Gastrocnemius medialis (tissue), 4 donors: ENCODE measurements at regions not wholly inside any gene's neighbourhood (a gene's known extent, or its start where the extent isn't known, plus 50 kb on each side); places are given as distances from the start of the nearest gene placed in this dataset.

Experiments
- ATAC-seq, 2 donors: fragments of 150-250 bp; one replicate each; pipeline ENCODE4 v1.9.1; 2016
- DNase-seq, 2 donors: peaks; one replicate each; pipeline ENCODE4 v3.0.0-alpha.2; 2019
- H3K27ac ChIP-seq, 4 donors: fragments of 200-600 bp; sonication (generic); 1 replicate in 1 of 4; 2 replicates in 3 of 4; pipeline ENCODE4 v1.5.1; 2016 to 2018; ENCODE audit warnings: mild to moderate bottlenecking in 2 of 4, moderate library complexity in 1 of 4
- H3K27me3 ChIP-seq, 3 donors: fragments of 200-600 bp; sonication (generic) in 2 of 3; 1 replicate in 1 of 3; 2 replicates in 2 of 3; pipeline versions ENCODE4 v1.5.1 to v1.6.0; 2016 to 2019; ENCODE audit warnings: mild to moderate bottlenecking in 1 of 3, moderate library complexity in 1 of 3
- H3K36me3 ChIP-seq, 2 donors: fragments of 200-600 bp; sonication (generic) in 1 of 2; one replicate each; pipeline ENCODE4 v1.5.1; 2017 to 2018
- H3K4me1 ChIP-seq, 2 donors: fragments of 200-600 bp; sonication (generic) in 1 of 2; one replicate each; pipeline ENCODE4 v1.5.1; 2016 to 2017; ENCODE audit warnings: mild to moderate bottlenecking in 2 of 2
- H3K4me3 ChIP-seq, 4 donors: fragments of 200-600 bp; sonication (generic) in 3 of 4; 1 replicate in 1 of 4; 2 replicates in 3 of 4; pipeline ENCODE4 v1.5.1; 2016 to 2019; ENCODE audit warnings: mild to moderate bottlenecking in 2 of 4
- H3K9me3 ChIP-seq, 3 donors: fragments of 200-600 bp; sonication (generic) in 2 of 3; 1 replicate in 1 of 3; 2 replicates in 2 of 3; pipeline ENCODE4 v1.5.1; 2016 to 2019
- CTCF ChIP-seq, 5 experiments: fragments of 450-650 bp in 3 of 5; fragments of 200-600 bp in 2 of 5; sonication (generic) in 2 of 5; IDR thresholded peaks in 4 of 5; conservative IDR thresholded peaks in 1 of 5; 1 replicate in 4 of 5; 2 replicates in 1 of 5; pipeline ENCODE4 v1.5.1; 2016 to 2019; ENCODE audit warnings: antibody characterized with exemption in 5 of 5, mild to moderate bottlenecking in 3 of 5, moderate library complexity in 3 of 5
- POLR2A ChIP-seq, 2 donors: fragments of 450-650 bp; IDR thresholded peaks; one replicate each; pipeline ENCODE4 v1.6.1; 2017; ENCODE audit warnings: antibody characterized with exemption in 2 of 2, mild to moderate bottlenecking in 2 of 2, moderate library complexity in 2 of 2
- in situ Hi-C, 4 donors: fragments of 200-750 bp; cut with MboI; loops; one replicate each; pipeline versions ENCODE4 v1.15.0 to v1.8.0; 2017; ENCODE audit warnings: low sequenced_read_pairs in 4 of 4
- intact Hi-C: fragments of 100-400 bp; cut with DNase I; formaldehyde crosslinking; loops from one replicate; pipeline ENCODE4 v1.15.1; 2023; ENCODE audit warnings: low total_unique reads

- Histone ChIP-seq H3K27ac (peak overlapping the region in 3 of 4 donors; percentile 31 to 47 (median 41)), H3K4me3 (no peak overlapping the region)
- intact Hi-C loops, result no loop called here
Observed at GRCh38 chr1:168921629-168922028, 184.9 kb upstream of the ATP1B1 start.

GRCh38 chr1:168923521-168924136 is 182.9 kb upstream of the ATP1B1 start:
- TF ChIP-seq POLR2A (IDR thresholded peaks at IDR 0.05) (no peak), CTCF (IDR thresholded peaks at IDR 0.05 in 4 of 5, conservative IDR thresholded peaks at IDR 0.05 in 1 of 5) (no peak)
- H3K4me3 ChIP-seq, result no peak overlapping the region
- no peak for ATAC-seq
- no peaks in the 10 kb centered on the region for H3K27me3 ChIP-seq
- in situ Hi-C loops, result no loop called here
- intact Hi-C loops, result no loop called here
- no peaks in the 10 kb centered on the region for H3K36me3 ChIP-seq
- H3K9me3 ChIP-seq, result no peaks in the 10 kb centered on the region
- H3K4me1 ChIP-seq, result peaks cover 5 to 9% of the 10 kb centered on the region in 2 donors
- no peak for DNase-seq
- H3K27ac ChIP-seq, result no peak overlapping the region

More at GRCh38 chr1:168921629-168922028, 184.9 kb upstream of the ATP1B1 start:
- no peak for DNase-seq
- in situ Hi-C loops, result no loop called here
- Histone ChIP-seq H3K9me3 (no peaks in the 10 kb centered on the region), H3K4me1 (peaks cover 5 to 9% of the 10 kb centered on the region in 2 donors), H3K27me3 (no peaks in the 10 kb centered on the region), H3K36me3 (no peaks in the 10 kb centered on the region)
- TF ChIP-seq POLR2A (IDR thresholded peaks at IDR 0.05), result no peak
- TF ChIP-seq CTCF (IDR thresholded peaks at IDR 0.05 in 4 of 5, conservative IDR thresholded peaks at IDR 0.05 in 1 of 5), result no peak
- no peak for ATAC-seq

- intact Hi-C loops (no loop called here), in situ Hi-C loops (no loop called here)
- TF ChIP-seq POLR2A (IDR thresholded peaks at IDR 0.05), result no peak
- TF ChIP-seq CTCF (IDR thresholded peaks at IDR 0.05 in 4 of 5, conservative IDR thresholded peaks at IDR 0.05 in 1 of 5), result no peak
- no peaks in the 10 kb centered on the region for H3K9me3 ChIP-seq
- no peaks in the 10 kb centered on the region for H3K36me3 ChIP-seq
- H3K27me3 ChIP-seq, result no peaks in the 10 kb centered on the region
- no peak overlapping the region for H3K4me3 ChIP-seq
- no peak for DNase-seq
- H3K27ac ChIP-seq, result no peak overlapping the region
- ATAC-seq, result no peak
- H3K4me1 ChIP-seq, result peaks cover 5 to 9% of the 10 kb centered on the region in 2 donors
Observed at GRCh38 chr1:168924976-168925375, 181.5 kb upstream of the ATP1B1 start.

- no peak for DNase-seq
- Histone ChIP-seq H3K27ac (no peak overlapping the region), H3K36me3 (no peaks in the 10 kb centered on the region), H3K4me3 (no peak overlapping the region), H3K4me1 (peaks cover 3 to 7% of the 10 kb centered on the region in 2 donors), H3K27me3 (no peaks in the 10 kb centered on the region), H3K9me3 (no peaks in the 10 kb centered on the region)
- intact Hi-C loops, result no loop called here
- no peak for ATAC-seq
- TF ChIP-seq CTCF (IDR thresholded peaks at IDR 0.05 in 4 of 5, conservative IDR thresholded peaks at IDR 0.05 in 1 of 5) (no peak), POLR2A (IDR thresholded peaks at IDR 0.05) (no peak)
- in situ Hi-C loops, result no loop called here
Observed at GRCh38 chr1:168926236-168926635, 180.3 kb upstream of the ATP1B1 start.

GRCh38 chr1:168932539-168932938 is 174.0 kb upstream of the ATP1B1 start:
- in situ Hi-C loops, result no loop called here
- Histone ChIP-seq H3K4me3 (no peak overlapping the region), H3K9me3 (no peaks in the 10 kb centered on the region), H3K36me3 (no peaks in the 10 kb centered on the region), H3K27me3 (no peaks in the 10 kb centered on the region), H3K4me1 (no peaks in the 10 kb centered on the region), H3K27ac (no peak overlapping the region)
- TF ChIP-seq POLR2A (IDR thresholded peaks at IDR 0.05) (no peak), CTCF (IDR thresholded peaks at IDR 0.05 in 4 of 5, conservative IDR thresholded peaks at IDR 0.05 in 1 of 5) (no peak)
- DNase-seq, result no peak
- intact Hi-C loops, result no loop called here
- ATAC-seq, result no peak
